SH-SY5Y (cell line): ENCODE measurements at regions not wholly inside any gene's neighbourhood (a gene's known extent, or its start where the extent isn't known, plus 50 kb on each side); places are given as distances from the start of the nearest gene placed in this dataset.

Experiments
- GATA2 ChIP-seq: IDR thresholded peaks from 2 replicates; pipeline ENCODE4 v1.6.1; 2011; ENCODE audit warnings: mild to moderate bottlenecking, low read depth, low read length
- GATA3 ChIP-seq: IDR thresholded peaks from 2 replicates; pipeline ENCODE4 v1.6.1; 2011; ENCODE audit warnings: low read depth, mild to moderate bottlenecking, low read length, moderate library complexity

GRCh38 chr5:110900829-110901228, 162.0 kb downstream of the SLC25A46 start:
- TF ChIP-seq GATA3 (no peak), GATA2 (no peak)
